Globus pallidus (tissue), 1 donor: ENCODE measurements at regions not wholly inside any gene's neighbourhood (a gene's known extent, or its start where the extent isn't known, plus 50 kb on each side); places are given as distances from the start of the nearest gene placed in this dataset.
"Not testable (repeated sequence)": the region's sequence is repeated elsewhere in the genome, so short reads cannot be mapped to it uniquely, and the experiment has no call there.

Source experiments
- DNase-seq: peaks from one replicate; pipeline ENCODE4 v3.0.0-alpha.2; 2015; ENCODE audit warnings: low spot score

- no peak for DNase-seq
Measured at GRCh38 chr1:96865731-96866685, 144.4 kb downstream of the PTBP2 start.

GRCh38 chr1:96872757-96873156, 151.2 kb downstream of the PTBP2 start:
- no peak for DNase-seq

- no peak for DNase-seq
Measured at GRCh38 chr1:96878640-96879039, 157.1 kb downstream of the PTBP2 start.

GRCh38 chr1:96880626-96881025, 159.0 kb downstream of the PTBP2 start:
- DNase-seq: no peak

- no peak for DNase-seq
Measured at GRCh38 chr1:96882096-96882495, 160.5 kb downstream of the PTBP2 start.

- DNase-seq: no peak
Measured at GRCh38 chr1:96886474-96886873, 164.9 kb downstream of the PTBP2 start.

GRCh38 chr1:96887501-96887900, 165.9 kb downstream of the PTBP2 start:
- no peak for DNase-seq

- DNase-seq: no peak
Measured at GRCh38 chr1:96901783-96902363, 180.3 kb downstream of the PTBP2 start.

GRCh38 chr1:96912248-96912647, 190.7 kb downstream of the PTBP2 start:
- no peak for DNase-seq

GRCh38 chr1:96915701-96916100, 194.1 kb downstream of the PTBP2 start:
- not testable (repeated sequence) for DNase-seq

GRCh38 chr1:96918406-96918805, 196.8 kb downstream of the PTBP2 start:
- DNase-seq: no peak

- no peak for DNase-seq
Measured at GRCh38 chr1:96922181-96922580, 200.6 kb downstream of the PTBP2 start.

GRCh38 chr1:96923753-96924152, 202.2 kb downstream of the PTBP2 start:
- DNase-seq: no peak

- no peak for DNase-seq
Measured at GRCh38 chr1:96926176-96926575, 204.6 kb downstream of the PTBP2 start.

- no peak for DNase-seq
Measured at GRCh38 chr1:96927125-96927524, 205.5 kb downstream of the PTBP2 start.

- DNase-seq: no peak
Measured at GRCh38 chr1:96931136-96931535, 209.6 kb downstream of the PTBP2 start.

GRCh38 chr1:96934282-96934681, 212.7 kb downstream of the PTBP2 start:
- no peak for DNase-seq

- no peak for DNase-seq
Measured at GRCh38 chr1:96944432-96945092, 223.0 kb downstream of the PTBP2 start.

- no peak for DNase-seq
Measured at GRCh38 chr1:96945509-96946084, 224.0 kb downstream of the PTBP2 start.

GRCh38 chr1:96955307-96956012, 233.9 kb downstream of the PTBP2 start:
- no peak for DNase-seq

GRCh38 chr1:96962216-96962615, 240.6 kb downstream of the PTBP2 start:
- no peak for DNase-seq

- DNase-seq: no peak
Measured at GRCh38 chr1:96962751-96963211, 241.2 kb downstream of the PTBP2 start.
